HCT116 (cell line): ENCODE measurements at regions not wholly inside any gene's neighbourhood (a gene's known extent, or its start where the extent isn't known, plus 50 kb on each side); places are given as distances from the start of the nearest gene placed in this dataset.

Source experiments
- ATAC-seq: fragments of 200-7000 bp; cut with Tn5 transposase; 2 replicates; pipeline ENCODE4 v1.9.1; 2020; ENCODE audit warnings: mild to moderate bottlenecking, moderate library complexity
- BruUV-seq: library from RNA; stranded (reverse); fragments of 400-500 nt; replicated peaks from 2 replicates; lab custom pipeline; 2021; lab: Mats Ljungman, UMichigan
- CTCF ChIA-PET: fragments of 300-600 bp; sonication (Branson Sonifier 250); formaldehyde crosslinking; loops from one replicate; lab custom pipeline; 2021; ENCODE audit warnings: antibody characterized with exemption; lab: Charles Lee
- POLR2A ChIA-PET: fragments of 300-600, 350-600 bp; sonication (Branson Sonifier 250); formaldehyde crosslinking; loops from one replicate; lab custom pipeline; 2021; ENCODE audit warnings: antibody characterized with exemption; lab: Charles Lee
- RAD21 ChIA-PET, 2 experiments: fragments of 300-600 bp; sonication (Branson Sonifier 250); formaldehyde crosslinking; loops; one replicate each; lab custom pipeline; 2023; ENCODE audit warnings: low total read pairs in 2 of 2; ENCODE audit not compliant: uncharacterized antibody in 2 of 2, unreplicated experiment in 2 of 2, low non-redundant PET in 1 of 2; lab: Charles Lee
- DNase-seq: peaks from one replicate; pipeline ENCODE4 v3.0.0-alpha.2; 2010; ENCODE audit warnings: low read depth, low spot score
- H2AFZ ChIP-seq: fragments of 200-600 bp; shearing (Covaris generic), sonication (generic); 2 replicates; pipeline ENCODE4 v1.6.1; 2017; ENCODE audit warnings: low read depth, mixed run types, mixed read lengths, antibody characterized with exemption, low read length; ENCODE audit not compliant: poor library complexity, severe bottlenecking
- H3K27ac ChIP-seq: 2 replicates; pipeline ENCODE4 v1.5.1; 2012; ENCODE audit warnings: low read depth, low read length
- H3K27me3 ChIP-seq: fragments of 200-600 bp; sonication (generic); 2 replicates; pipeline ENCODE4 v1.6.1; 2016; ENCODE audit warnings: mixed run types, low read length, mixed read lengths; ENCODE audit not compliant: insufficient read depth
- H3K36me3 ChIP-seq, 2 experiments: fragments of 200-500 bp in 1 of 2; fragments of 200-600 bp in 1 of 2; sonication (Bioruptor generic) in 1 of 2; sonication (generic) in 1 of 2; 2 replicates each; pipeline versions ENCODE4 v1.5.1 to v1.6.1; 2014 to 2016; ENCODE audit warnings: low read length in 2 of 2, inconsistent platforms in 1 of 2, mixed read lengths in 1 of 2, mixed run types in 1 of 2; ENCODE audit not compliant: insufficient read depth in 2 of 2, control insufficient read depth in 1 of 2
- H3K4me1 ChIP-seq, 2 experiments: fragments of 200-600 bp in 1 of 2; sonication (generic) in 1 of 2; 2 replicates each; pipeline versions ENCODE4 v1.5.1 to v1.6.1; 2012 to 2017; ENCODE audit warnings: low read length in 2 of 2, inconsistent platforms in 1 of 2, mild to moderate bottlenecking in 1 of 2, mixed read lengths in 1 of 2, mixed run types in 1 of 2, moderate library complexity in 1 of 2; ENCODE audit not compliant: insufficient read depth in 2 of 2, control insufficient read depth in 1 of 2
- H3K4me2 ChIP-seq: fragments of 200-600 bp; sonication (generic); 2 replicates; pipeline ENCODE4 v1.6.1; 2017; ENCODE audit warnings: mixed run types, low read length, mixed read lengths
- H3K4me3 ChIP-seq, 2 experiments: fragments of 200-600 bp in 1 of 2; sonication (generic) in 1 of 2; replicated peaks in 1 of 2; 2 replicates each; pipeline ENCODE4 v1.5.1; 2011 to 2016; ENCODE audit warnings: low read length in 2 of 2, control low read depth in 1 of 2, low read depth in 1 of 2, mild to moderate bottlenecking in 1 of 2, mixed read lengths in 1 of 2, mixed run types in 1 of 2
- H3K79me2 ChIP-seq: fragments of 200-600 bp; sonication (generic); 2 replicates; pipeline ENCODE4 v1.6.1; 2017; ENCODE audit warnings: mild to moderate bottlenecking, mixed run types, low read length, moderate library complexity, mixed read lengths; ENCODE audit not compliant: insufficient read depth
- H3K9ac ChIP-seq: fragments of 200-600 bp; sonication (generic); 2 replicates; pipeline ENCODE4 v1.6.1; 2016; ENCODE audit warnings: low read length, mixed read lengths
- H3K9me2 ChIP-seq: fragments of 200-600 bp; sonication (generic), shearing (Covaris generic); 2 replicates; pipeline ENCODE4 v1.6.1; 2017; ENCODE audit warnings: mixed run types, mild to moderate bottlenecking, moderate library complexity; ENCODE audit not compliant: insufficient read depth
- H3K9me3 ChIP-seq, 2 experiments: fragments of 200-500 bp in 1 of 2; fragments of 200-600 bp in 1 of 2; sonication (Bioruptor generic) in 1 of 2; sonication (generic) in 1 of 2; 2 replicates each; pipeline ENCODE4 v1.6.1; 2014 to 2017; ENCODE audit warnings: low read length in 2 of 2, mixed read lengths in 2 of 2, inconsistent platforms in 1 of 2, low read depth in 1 of 2, mild to moderate bottlenecking in 1 of 2, mixed run types in 1 of 2, moderate library complexity in 1 of 2; ENCODE audit not compliant: control insufficient read depth in 1 of 2, insufficient read depth in 1 of 2
- H4K20me1 ChIP-seq: fragments of 200-600 bp; sonication (generic), shearing (Covaris generic); 2 replicates; pipeline ENCODE4 v1.6.1; 2017; ENCODE audit warnings: mixed run types, mild to moderate bottlenecking, moderate library complexity; ENCODE audit not compliant: insufficient read depth
- CBX3 ChIP-seq: IDR thresholded peaks from 2 replicates; pipeline ENCODE4 v1.6.1; 2012; ENCODE audit warnings: low read depth
- EGR1 ChIP-seq: IDR thresholded peaks from 2 replicates; pipeline ENCODE4 v1.6.1; 2012; ENCODE audit warnings: low read depth
- ELF1 ChIP-seq: IDR thresholded peaks from 2 replicates; pipeline ENCODE4 v1.6.1; 2012; ENCODE audit warnings: low read depth, borderline replicate concordance
- EZH2 ChIP-seq: fragments of 200-600 bp; sonication (generic); IDR thresholded peaks from 2 replicates; pipeline ENCODE4 v1.6.1; 2017; ENCODE audit warnings: antibody characterized with exemption, mixed run types
- FOSL1 ChIP-seq: IDR thresholded peaks from 2 replicates; pipeline ENCODE4 v1.6.1; 2012; ENCODE audit warnings: low read depth
- POLR2A ChIP-seq: IDR thresholded peaks from 2 replicates; pipeline ENCODE4 v1.7.0; 2011; ENCODE audit warnings: borderline replicate concordance; ENCODE audit not compliant: insufficient read depth, insufficient read length; ENCODE audit errors: extremely low read depth
- RAD21 ChIP-seq: IDR thresholded peaks from 2 replicates; pipeline ENCODE4 v1.6.1; 2012; ENCODE audit warnings: low read depth, mild to moderate bottlenecking
- TCF7L2 ChIP-seq: IDR thresholded peaks from 2 replicates; pipeline ENCODE4 v1.7.0; 2011; ENCODE audit warnings: borderline replicate concordance, inconsistent platforms; ENCODE audit not compliant: insufficient read depth, insufficient read length; ENCODE audit errors: extremely low read depth
- YY1 ChIP-seq: IDR thresholded peaks from 2 replicates; pipeline ENCODE4 v1.6.1; 2011; ENCODE audit warnings: low read length, low read depth, moderate library complexity, mild to moderate bottlenecking; ENCODE audit not compliant: insufficient replicate concordance; ENCODE audit errors: extremely low read depth
- ZFX ChIP-seq: fragments of 450-650 bp; IDR thresholded peaks from 2 replicates; pipeline ENCODE4 v1.6.1; 2017
- intact Hi-C: fragments of 100-400 bp; cut with micrococcal nuclease; formaldehyde crosslinking; loops from 2 replicates; pipeline ENCODE4 v1.10.0; 2022
- TF ChIP-seq, protein P1 (sequence below): IDR thresholded peaks from 2 replicates; pipeline ENCODE4 v1.6.1; 2011; ENCODE audit warnings: mild to moderate bottlenecking, low read length, moderate library complexity; ENCODE audit not compliant: insufficient replicate concordance; ENCODE audit errors: extremely low read depth

DNA sequence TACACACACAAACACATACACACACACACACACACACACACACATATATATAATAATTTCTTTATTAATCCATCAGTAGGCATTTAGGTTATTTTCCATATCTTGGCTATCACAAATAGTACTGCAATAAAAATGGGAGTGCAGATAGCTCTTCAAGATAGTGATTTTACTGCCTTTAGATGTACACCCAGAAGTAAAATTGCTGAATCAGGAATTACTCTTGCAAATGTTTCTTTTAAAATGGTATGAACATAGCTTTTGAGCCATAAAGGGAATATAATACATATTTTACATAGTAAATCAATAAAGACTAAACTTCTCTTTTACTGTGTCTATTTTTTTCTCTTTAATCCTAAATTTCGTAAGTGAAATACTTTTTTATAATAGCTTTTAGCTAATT is 1251.1 kb downstream of the ZPLD1 start (continued):
- TF ChIP-seq, protein P1, sequence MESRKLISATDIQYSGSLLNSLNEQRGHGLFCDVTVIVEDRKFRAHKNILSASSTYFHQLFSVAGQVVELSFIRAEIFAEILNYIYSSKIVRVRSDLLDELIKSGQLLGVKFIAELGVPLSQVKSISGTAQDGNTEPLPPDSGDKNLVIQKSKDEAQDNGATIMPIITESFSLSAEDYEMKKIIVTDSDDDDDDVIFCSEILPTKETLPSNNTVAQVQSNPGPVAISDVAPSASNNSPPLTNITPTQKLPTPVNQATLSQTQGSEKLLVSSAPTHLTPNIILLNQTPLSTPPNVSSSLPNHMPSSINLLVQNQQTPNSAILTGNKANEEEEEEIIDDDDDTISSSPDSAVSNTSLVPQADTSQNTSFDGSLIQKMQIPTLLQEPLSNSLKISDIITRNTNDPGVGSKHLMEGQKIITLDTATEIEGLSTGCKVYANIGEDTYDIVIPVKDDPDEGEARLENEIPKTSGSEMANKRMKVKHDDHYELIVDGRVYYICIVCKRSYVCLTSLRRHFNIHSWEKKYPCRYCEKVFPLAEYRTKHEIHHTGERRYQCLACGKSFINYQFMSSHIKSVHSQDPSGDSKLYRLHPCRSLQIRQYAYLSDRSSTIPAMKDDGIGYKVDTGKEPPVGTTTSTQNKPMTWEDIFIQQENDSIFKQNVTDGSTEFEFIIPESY: no peak
- TF ChIP-seq EGR1: no peak
- TF ChIP-seq POLR2A: no peak
- TF ChIP-seq, all 23 proteins: peak for 0

- H3K79me2 ChIP-seq: no peaks in the 10 kb centered on the region
- ChIA-PET RAD21 (no interaction called here), POLR2A (no interaction called here), CTCF (no interaction called here)
- no TSS peak for BruUV-seq
- H3K27ac ChIP-seq: no peak overlapping the region
- H3K4me2 ChIP-seq: no peak overlapping the region
- intact Hi-C loops: no loop called here
- H3K4me3 ChIP-seq: no peak overlapping the region
- no peak for DNase-seq
- no peaks in the 10 kb centered on the region for H3K36me3 ChIP-seq
- H3K27me3 ChIP-seq: no peaks in the 10 kb centered on the region
- H3K4me1 ChIP-seq: no peaks in the 10 kb centered on the region
- no peaks in the 10 kb centered on the region for H3K9me3 ChIP-seq
- no peak overlapping the region for H3K9ac ChIP-seq
- no peaks in the 10 kb centered on the region for H4K20me1 ChIP-seq
- ATAC-seq: no peak
- no peak overlapping the region for H2AFZ ChIP-seq
- H3K9me2 ChIP-seq: no peaks in the 10 kb centered on the region
- TF ChIP-seq FOSL1 (no peak), ELF1 (no peak), POLR2A (no peak), ZFX (no peak), YY1 (no peak), EGR1 (no peak), TCF7L2 (no peak), RAD21 (no peak), EZH2 (no peak), CBX3 (no peak)
- TF ChIP-seq, protein P1: no peak
Observed at GRCh38 chr3:103690536-103690935, 1255.7 kb downstream of the ZPLD1 start.
